Neural cell (in vitro differentiated cells): ENCODE measurements at regions not wholly inside any gene's neighbourhood (a gene's known extent, or its start where the extent isn't known, plus 50 kb on each side); places are given as distances from the start of the nearest gene placed in this dataset.

ENCODE experiments used
- H2AFZ ChIP-seq: fragments of 200-600, 300-800 bp; sonication (generic), shearing (Covaris generic); 2 replicates; pipeline ENCODE4 v1.6.0; 2014; ENCODE audit warnings: low read depth, mild to moderate bottlenecking, antibody characterized with exemption, low read length, moderate library complexity
- H3F3A ChIP-seq: fragments of 200-600 bp; shearing (Covaris generic); 2 replicates; pipeline ENCODE4 v1.6.1; 2016; ENCODE audit warnings: mild to moderate bottlenecking, moderate library complexity, mixed read lengths, antibody characterized with exemption, low read length; ENCODE audit not compliant: insufficient read depth, poor library complexity, severe bottlenecking
- H3K27ac ChIP-seq: fragments of 200-600, 300-800 bp; sonication (generic), shearing (Covaris generic); 2 replicates; pipeline ENCODE4 v1.5.1; 2014; ENCODE audit warnings: mild to moderate bottlenecking, low read length, moderate library complexity
- H3K27me3 ChIP-seq: fragments of 300-800, 200-600 bp; sonication (generic), shearing (Covaris generic); 2 replicates; pipeline ENCODE4 v1.6.0; 2014; ENCODE audit warnings: mild to moderate bottlenecking, low read depth, low read length, moderate library complexity; ENCODE audit not compliant: insufficient read depth
- H3K36me3 ChIP-seq: fragments of 300-800, 200-600 bp; sonication (generic), shearing (Covaris generic); 2 replicates; pipeline ENCODE4 v1.5.1; 2014; ENCODE audit warnings: mild to moderate bottlenecking, antibody characterized with exemption, low read length, moderate library complexity; ENCODE audit not compliant: insufficient read depth
- H3K4me2 ChIP-seq: fragments of 300-800, 200-600 bp; sonication (generic), shearing (Covaris generic); 2 replicates; pipeline ENCODE4 v1.6.0; 2014; ENCODE audit warnings: mild to moderate bottlenecking, low read length
- H3K4me3 ChIP-seq: fragments of 300-800, 200-600 bp; sonication (generic), shearing (Covaris generic); 2 replicates; pipeline ENCODE4 v1.5.1; 2014; ENCODE audit warnings: mild to moderate bottlenecking, low read length, moderate library complexity
- H3K79me2 ChIP-seq: fragments of 200-600 bp; shearing (Covaris generic); replicated peaks from 2 replicates; pipeline ENCODE4 v1.6.0; 2014; ENCODE audit warnings: mild to moderate bottlenecking, low read length, moderate library complexity; ENCODE audit not compliant: insufficient read depth
- H3K9ac ChIP-seq: fragments of 300-800, 200-600 bp; sonication (generic), shearing (Covaris generic); 2 replicates; pipeline ENCODE4 v1.6.1; 2016; ENCODE audit warnings: mild to moderate bottlenecking, low read length, mixed read lengths
- H3K9me2 ChIP-seq: fragments of 200-600 bp; shearing (Covaris generic); 2 replicates; pipeline ENCODE4 v1.6.1; 2016; ENCODE audit warnings: mild to moderate bottlenecking, low read length, mixed read lengths; ENCODE audit not compliant: insufficient read depth
- H3K9me3 ChIP-seq: fragments of 200-600, 300-800 bp; sonication (generic), shearing (Covaris generic); 2 replicates; pipeline ENCODE4 v1.6.1; 2016; ENCODE audit warnings: mild to moderate bottlenecking, mixed run types, low read length, moderate library complexity, mixed read lengths
- H4K20me1 ChIP-seq: fragments of 200-600 bp; shearing (Covaris generic); 2 replicates; pipeline ENCODE4 v1.6.1; 2016; ENCODE audit warnings: mild to moderate bottlenecking, mixed run types; ENCODE audit not compliant: insufficient read depth
- EP300 ChIP-seq: fragments of 450-650 bp; conservative IDR thresholded peaks from 2 replicates; pipeline ENCODE4 v1.6.1; 2014; ENCODE audit warnings: antibody characterized with exemption, mild to moderate bottlenecking, moderate library complexity; ENCODE audit not compliant: poor library complexity, severe bottlenecking
- EZH2 ChIP-seq: fragments of 200-600, 300-800 bp; shearing (Covaris generic), sonication (generic); IDR thresholded peaks from 2 replicates; pipeline ENCODE4 v1.6.1; 2014; ENCODE audit warnings: antibody characterized with exemption, low read length, borderline replicate concordance, mild to moderate bottlenecking; ENCODE audit not compliant: insufficient read depth, poor library complexity, severe bottlenecking
- MXI1 ChIP-seq: fragments of 450-650 bp; conservative IDR thresholded peaks from 2 replicates; pipeline ENCODE4 v1.6.1; 2014; ENCODE audit warnings: antibody characterized with exemption, mild to moderate bottlenecking; ENCODE audit not compliant: poor library complexity, severe bottlenecking
- POLR2AphosphoS5 ChIP-seq: IDR thresholded peaks from 2 replicates; pipeline ENCODE4 v1.6.1; 2012
- RAD21 ChIP-seq: fragments of 450-650 bp; conservative IDR thresholded peaks from 2 replicates; pipeline ENCODE4 v1.6.1; 2014; ENCODE audit warnings: antibody characterized with exemption, mild to moderate bottlenecking, moderate library complexity
- REST ChIP-seq: IDR thresholded peaks from 2 replicates; pipeline ENCODE4 v1.6.1; 2012; ENCODE audit warnings: borderline replicate concordance
- SMC3 ChIP-seq: fragments of 450-650 bp; conservative IDR thresholded peaks from 2 replicates; pipeline ENCODE4 v1.6.1; 2014; ENCODE audit warnings: antibody characterized with exemption, mild to moderate bottlenecking, moderate library complexity; ENCODE audit not compliant: poor library complexity
- TAF1 ChIP-seq: IDR thresholded peaks from 2 replicates; pipeline ENCODE4 v1.6.1; 2012; ENCODE audit warnings: low read depth
- TF ChIP-seq, protein P1 (sequence below): fragments of 450-650 bp; IDR thresholded peaks from 2 replicates; pipeline ENCODE4 v1.5.1; 2014; ENCODE audit warnings: antibody characterized with exemption, mild to moderate bottlenecking, moderate library complexity; ENCODE audit not compliant: poor library complexity, severe bottlenecking

DNA sequence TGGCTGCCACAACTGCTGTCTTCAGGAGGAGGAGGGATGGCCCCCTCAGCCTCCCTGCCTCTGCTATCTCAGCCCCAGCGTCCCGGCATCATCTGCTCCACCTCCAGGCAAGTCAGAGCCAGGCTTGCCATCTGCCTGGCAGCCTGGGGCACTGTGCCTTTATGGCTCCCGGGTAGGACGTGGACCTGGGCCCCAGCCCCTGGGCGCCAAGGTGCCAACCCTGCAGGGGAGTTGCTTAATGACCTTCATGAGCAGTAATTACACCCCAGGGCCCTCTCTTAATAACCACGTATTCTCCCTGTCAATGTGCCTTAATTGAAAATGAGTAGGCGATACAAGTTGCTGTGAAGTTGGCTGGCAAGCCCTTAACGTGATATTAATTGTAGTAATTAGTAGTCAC, 122.1 kb upstream of the MLN start:
- H4K20me1 ChIP-seq: no peaks in the 10 kb centered on the region
- H3K79me2 ChIP-seq: no peaks in the 10 kb centered on the region
- H3K27ac ChIP-seq: no peak overlapping the region
- TF ChIP-seq EP300: no peak
- no peak for TF ChIP-seq EZH2
- TF ChIP-seq RAD21: no peak
- TF ChIP-seq MXI1: no peak
- TF ChIP-seq TAF1: no peak
- no peak for TF ChIP-seq POLR2AphosphoS5
- H3K9me3 ChIP-seq: no peaks in the 10 kb centered on the region
- H3K9ac ChIP-seq: no peak overlapping the region
- H3K9me2 ChIP-seq: no peaks in the 10 kb centered on the region
- H3K36me3 ChIP-seq: no peaks in the 10 kb centered on the region
- no peak overlapping the region for H2AFZ ChIP-seq
- no peaks in the 10 kb centered on the region for H3K27me3 ChIP-seq
- H3F3A ChIP-seq: no peaks in the 10 kb centered on the region
- H3K4me3 ChIP-seq: no peak overlapping the region
- no peak overlapping the region for H3K4me2 ChIP-seq

GRCh38 chr6:33925210-33925609, 121.4 kb upstream of the MLN start:
- TF ChIP-seq RAD21 (no peak), EZH2 (no peak), SMC3 (no peak), MXI1 (no peak), POLR2AphosphoS5 (no peak), TAF1 (no peak), REST (no peak), EP300 (no peak)
- TF ChIP-seq, protein P1, sequence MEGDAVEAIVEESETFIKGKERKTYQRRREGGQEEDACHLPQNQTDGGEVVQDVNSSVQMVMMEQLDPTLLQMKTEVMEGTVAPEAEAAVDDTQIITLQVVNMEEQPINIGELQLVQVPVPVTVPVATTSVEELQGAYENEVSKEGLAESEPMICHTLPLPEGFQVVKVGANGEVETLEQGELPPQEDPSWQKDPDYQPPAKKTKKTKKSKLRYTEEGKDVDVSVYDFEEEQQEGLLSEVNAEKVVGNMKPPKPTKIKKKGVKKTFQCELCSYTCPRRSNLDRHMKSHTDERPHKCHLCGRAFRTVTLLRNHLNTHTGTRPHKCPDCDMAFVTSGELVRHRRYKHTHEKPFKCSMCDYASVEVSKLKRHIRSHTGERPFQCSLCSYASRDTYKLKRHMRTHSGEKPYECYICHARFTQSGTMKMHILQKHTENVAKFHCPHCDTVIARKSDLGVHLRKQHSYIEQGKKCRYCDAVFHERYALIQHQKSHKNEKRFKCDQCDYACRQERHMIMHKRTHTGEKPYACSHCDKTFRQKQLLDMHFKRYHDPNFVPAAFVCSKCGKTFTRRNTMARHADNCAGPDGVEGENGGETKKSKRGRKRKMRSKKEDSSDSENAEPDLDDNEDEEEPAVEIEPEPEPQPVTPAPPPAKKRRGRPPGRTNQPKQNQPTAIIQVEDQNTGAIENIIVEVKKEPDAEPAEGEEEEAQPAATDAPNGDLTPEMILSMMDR: no peak
- Histone ChIP-seq H3K4me3 (no peak overlapping the region), H3K9me2 (no peaks in the 10 kb centered on the region), H3K9ac (no peak overlapping the region), H3K9me3 (no peaks in the 10 kb centered on the region), H3K27ac (no peak overlapping the region), H3K36me3 (no peaks in the 10 kb centered on the region), H4K20me1 (no peaks in the 10 kb centered on the region), H2AFZ (no peak overlapping the region), H3K4me2 (no peak overlapping the region), H3K79me2 (no peaks in the 10 kb centered on the region), H3K27me3 (no peaks in the 10 kb centered on the region), H3F3A (no peaks in the 10 kb centered on the region)

GRCh38 chr6:33924681-33925080, 120.9 kb upstream of the MLN start:
- H3K4me3 ChIP-seq: no peak overlapping the region
- no peak overlapping the region for H3K4me2 ChIP-seq
- H3K79me2 ChIP-seq: no peaks in the 10 kb centered on the region
- H3K27ac ChIP-seq: no peak overlapping the region
- no peak overlapping the region for H3K9ac ChIP-seq
- no peaks in the 10 kb centered on the region for H3F3A ChIP-seq
- no peaks in the 10 kb centered on the region for H3K9me3 ChIP-seq
- H3K27me3 ChIP-seq: no peaks in the 10 kb centered on the region
- TF ChIP-seq EZH2: no peak
- no peak for TF ChIP-seq REST
- TF ChIP-seq EP300: no peak
- no peak for TF ChIP-seq MXI1
- no peak for TF ChIP-seq RAD21
- TF ChIP-seq POLR2AphosphoS5: no peak
- TF ChIP-seq SMC3: no peak
- TF ChIP-seq, protein P1: no peak
- no peak for TF ChIP-seq TAF1
- no peaks in the 10 kb centered on the region for H3K9me2 ChIP-seq
- H3K36me3 ChIP-seq: no peaks in the 10 kb centered on the region
- no peaks in the 10 kb centered on the region for H4K20me1 ChIP-seq
- H2AFZ ChIP-seq: no peak overlapping the region
